A549 (cell line): ENCODE measurements at regions not wholly inside any gene's neighbourhood (a gene's known extent, or its start where the extent isn't known, plus 50 kb on each side); places are given as distances from the start of the nearest gene placed in this dataset.

Experiments
- ATAC-seq, 2 experiments: fragments of 200-7000 bp in 1 of 2; fragments of >200 bp in 1 of 2; cut with Nextera tagmentation in 1 of 2; cut with Tn5 transposase in 1 of 2; 3 replicates each; pipeline versions ENCODE4 v1.8.0 to v1.9.1; 2018 to 2020; ENCODE audit warnings: mild to moderate bottlenecking in 1 of 2, moderate library complexity in 1 of 2
- CTCF ChIA-PET: fragments of 300-600 bp; sonication (Branson Sonifier 250); formaldehyde crosslinking; extraction: SDS; loops from one replicate; lab custom pipeline; 2021; ENCODE audit warnings: antibody characterized with exemption, inconsistent platforms; lab: Yijun Ruan, JAX
- POLR2A ChIA-PET: fragments of 350-600 bp; formaldehyde crosslinking; extraction: SDS; loops from one replicate; lab custom pipeline; 2021; ENCODE audit warnings: antibody characterized with exemption, inconsistent platforms; lab: Yijun Ruan, JAX
- DNase-seq, 2 experiments: peaks; one replicate each; pipeline versions ENCODE4 v3.0.0 to v3.0.0-alpha.2; 2011 to 2016; ENCODE audit warnings: low read depth in 1 of 2, low spot score in 1 of 2
- FAIRE-seq: peaks from 2 replicates; lab custom pipeline; 2011; peaks lifted over from hg19 to GRCh38; lab: Jason Lieb, UNC
- H3K27ac ChIP-seq, 2 experiments: fragments of >200 bp; sonication (Bioruptor Twin); formaldehyde crosslinking; 3 replicates each; pipeline ENCODE4 v1.5.1; 2016 to 2017
- H3K4me1 ChIP-seq: fragments of >200 bp; sonication (Bioruptor Twin); formaldehyde crosslinking; 3 replicates; pipeline ENCODE4 v1.6.1; 2016
- H3K4me2 ChIP-seq: fragments of >200 bp; sonication (Bioruptor Twin); formaldehyde crosslinking; 3 replicates; pipeline ENCODE4 v1.6.1; 2016
- H3K4me3 ChIP-seq: fragments of >200 bp; sonication (Bioruptor Twin); formaldehyde crosslinking; 3 replicates; pipeline ENCODE4 v1.5.1; 2016
- H3K9me3 ChIP-seq: fragments of >200 bp; sonication (Bioruptor Twin); formaldehyde crosslinking; 3 replicates; pipeline ENCODE4 v1.6.1; 2016
- CBX2 ChIP-seq: fragments of 200-600 bp; sonication (generic); IDR thresholded peaks from 2 replicates; pipeline ENCODE4 v1.6.1; 2016; ENCODE audit warnings: low read depth, mild to moderate bottlenecking, borderline replicate concordance
- CEBPB ChIP-seq, 2 experiments: fragments of >200 bp in 1 of 2; sonication (Bioruptor Twin) in 1 of 2; formaldehyde crosslinking in 1 of 2; IDR thresholded peaks; 2 replicates each; pipeline ENCODE4 v1.6.1; 2012 to 2016
- CHD2 ChIP-seq: fragments of 150-350 bp; IDR thresholded peaks from 2 replicates; pipeline ENCODE4 v1.6.1; 2014; ENCODE audit warnings: low read length; ENCODE audit not compliant: partially characterized antibody
- CHD4 ChIP-seq: fragments of 200-600 bp; sonication (generic); IDR thresholded peaks from 2 replicates; pipeline ENCODE4 v1.6.1; 2016; ENCODE audit warnings: antibody characterized with exemption, mild to moderate bottlenecking, borderline replicate concordance
- EHF ChIP-seq: fragments of 250-450 bp; sonication (Bioruptor Pico); IDR thresholded peaks from 2 replicates; pipeline ENCODE4 v1.5.0; 2020; ENCODE audit warnings: mild to moderate bottlenecking
- EP300 ChIP-seq, 2 experiments: fragments of >200 bp; sonication (Bioruptor Twin); formaldehyde crosslinking; IDR thresholded peaks; 2 replicates in 1 of 2; 3 replicates in 1 of 2; pipeline ENCODE4 v1.6.1; 2016 to 2017
- ESRRA ChIP-seq: fragments of 150-350 bp; IDR thresholded peaks from 2 replicates; pipeline ENCODE4 v1.6.1; 2014; ENCODE audit warnings: mild to moderate bottlenecking, low read length, borderline replicate concordance
- FOSB ChIP-seq: fragments of 250-450 bp; sonication (Bioruptor Pico); IDR thresholded peaks from 2 replicates; pipeline ENCODE4 v1.5.0; 2020; ENCODE audit warnings: mild to moderate bottlenecking, moderate library complexity
- HDAC2 ChIP-seq: fragments of 200-600 bp; sonication (generic); IDR thresholded peaks from 2 replicates; pipeline ENCODE4 v1.6.1; 2016
- HOXB13 ChIP-seq: fragments of 250-450 bp; sonication (Bioruptor Pico); IDR thresholded peaks from 2 replicates; pipeline ENCODE4 v1.5.0; 2020; ENCODE audit warnings: low read depth, mild to moderate bottlenecking, moderate library complexity
- MAZ ChIP-seq: fragments of 150-350 bp; IDR thresholded peaks from 2 replicates; pipeline ENCODE4 v1.6.1; 2014; ENCODE audit warnings: antibody characterized with exemption, low read depth, low read length, borderline replicate concordance
- MYC ChIP-seq: IDR thresholded peaks from 2 replicates; pipeline ENCODE4 v1.6.1; 2012; ENCODE audit warnings: mild to moderate bottlenecking, inconsistent platforms, low read length, improper control_type of control experiment, borderline replicate concordance
- NFE2L2 ChIP-seq: fragments of 150-350 bp; conservative IDR thresholded peaks from 2 replicates; pipeline ENCODE4 v1.6.1; 2014; ENCODE audit warnings: low read length
- PBX3 ChIP-seq: IDR thresholded peaks from 2 replicates; pipeline ENCODE4 v1.6.1; 2012
- POLR2A ChIP-seq: IDR thresholded peaks from 2 replicates; pipeline ENCODE4 v1.6.1; 2012; ENCODE audit warnings: mild to moderate bottlenecking, low read length
- POLR2AphosphoS2 ChIP-seq: conservative IDR thresholded peaks from 2 replicates; pipeline ENCODE4 v1.6.1; 2012; ENCODE audit warnings: low read length, improper control_type of control experiment, inconsistent platforms
- RAD21 ChIP-seq, 2 experiments: fragments of >200 bp in 1 of 2; sonication (Bioruptor Twin) in 1 of 2; formaldehyde crosslinking in 1 of 2; IDR thresholded peaks in 1 of 2; conservative IDR thresholded peaks in 1 of 2; 2 replicates in 1 of 2; 3 replicates in 1 of 2; pipeline ENCODE4 v1.6.1; 2012 to 2018; ENCODE audit warnings: inconsistent platforms in 1 of 2
- RARB ChIP-seq: fragments of 250-450 bp; sonication (Bioruptor Pico); IDR thresholded peaks from 2 replicates; pipeline ENCODE4 v1.8.0; 2021; ENCODE audit warnings: mild to moderate bottlenecking, moderate library complexity
- REST ChIP-seq: fragments of 200-600 bp; sonication (generic); IDR thresholded peaks from 2 replicates; pipeline ENCODE4 v1.6.1; 2016; ENCODE audit warnings: antibody characterized with exemption, mild to moderate bottlenecking, moderate library complexity
- RFX5 ChIP-seq: fragments of 450-650 bp; IDR thresholded peaks from 2 replicates; pipeline ENCODE4 v1.7.1; 2014; ENCODE audit warnings: antibody characterized with exemption, mild to moderate bottlenecking, moderate library complexity
- SREBF2 ChIP-seq: fragments of 450-650 bp; IDR thresholded peaks from 2 replicates; pipeline ENCODE4 v1.6.1; 2014; ENCODE audit warnings: mild to moderate bottlenecking, moderate library complexity
- ZSCAN20 ChIP-seq: fragments of 250-450 bp; sonication (Bioruptor Pico); IDR thresholded peaks from 2 replicates; pipeline ENCODE4 v1.8.0; 2022; ENCODE audit warnings: mild to moderate bottlenecking, moderate library complexity
- WGBS: methylation state at CpG from one replicate; pipeline ENCODE4 v1.1.6; 2017; ENCODE audit errors: missing lambda C conversion rate; 5-methylcytosine and 5-hydroxymethylcytosine counted together
- TF ChIP-seq, protein P1 (sequence below): fragments of >200 bp; sonication (Bioruptor Twin); formaldehyde crosslinking; IDR thresholded peaks from 2 replicates; pipeline ENCODE4 v1.6.1; 2016
- TF ChIP-seq, protein P2 (sequence below): IDR thresholded peaks from 2 replicates; pipeline ENCODE4 v1.6.1; 2012; ENCODE audit warnings: low read depth, borderline replicate concordance
- TF ChIP-seq, protein P3 (sequence below): fragments of 450-650 bp; IDR thresholded peaks from 2 replicates; pipeline ENCODE4 v1.6.1; 2014; ENCODE audit warnings: antibody characterized with exemption
- TF ChIP-seq, protein P4 (sequence below): fragments of >200 bp; sonication (Bioruptor Twin); formaldehyde crosslinking; IDR thresholded peaks from 3 replicates; pipeline ENCODE4 v1.6.1; 2016

DNA sequence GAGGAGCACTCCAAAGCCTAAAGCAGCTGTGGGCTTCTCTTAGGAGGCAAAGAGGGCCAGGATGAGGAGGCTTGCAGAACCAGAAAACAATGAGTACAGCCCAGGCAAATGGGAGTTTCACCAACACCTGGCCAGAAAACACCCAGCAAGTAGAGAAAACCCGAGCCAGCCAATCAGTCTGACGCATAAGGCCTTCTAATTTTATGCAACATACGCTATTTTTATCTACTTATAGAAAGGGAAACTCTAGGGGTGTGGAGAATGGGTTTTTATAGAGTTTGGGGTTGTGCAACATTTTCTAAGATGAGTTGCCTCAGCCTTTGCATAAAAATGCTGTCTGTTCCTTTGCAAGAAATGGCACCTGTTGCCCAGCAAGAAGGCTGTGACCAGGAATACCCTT, 529.0 kb upstream of the CDH5 start:
- CTCF ChIA-PET = no interaction called here

DNA sequence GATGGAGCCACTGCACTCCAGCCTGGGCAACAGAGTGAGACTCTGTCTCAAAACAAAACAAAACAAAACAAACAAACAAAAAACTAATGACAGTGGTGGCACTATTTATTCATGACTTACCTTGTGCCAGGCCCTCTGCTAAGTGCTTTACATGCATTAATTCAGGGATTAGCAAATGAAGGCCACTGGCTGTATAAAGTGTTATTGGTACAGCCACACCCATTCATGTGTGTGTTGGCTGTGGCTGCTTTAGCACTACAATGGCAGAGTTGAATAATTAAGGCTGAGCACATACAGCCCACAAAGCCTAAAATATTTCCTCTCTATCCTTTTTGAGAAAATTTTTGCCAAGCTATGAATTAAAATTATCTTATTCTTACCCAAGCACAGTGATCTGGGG, 531.8 kb upstream of the CDH5 start:
- H3K4me2 ChIP-seq = no peak overlapping the region
- FAIRE-seq (no peak), DNase-seq (no peak), ATAC-seq (no peak)
- H3K27ac ChIP-seq = no peak overlapping the region
- POLR2A ChIA-PET = no interaction called here
- H3K9me3 ChIP-seq = no peaks in the 10 kb centered on the region
- no peak for TF ChIP-seq HDAC2
- no peak for TF ChIP-seq CEBPB (IDR thresholded peaks at IDR 0.05)
- no peak for TF ChIP-seq CHD2
- TF ChIP-seq ZSCAN20 = no peak
- TF ChIP-seq, protein P1, sequence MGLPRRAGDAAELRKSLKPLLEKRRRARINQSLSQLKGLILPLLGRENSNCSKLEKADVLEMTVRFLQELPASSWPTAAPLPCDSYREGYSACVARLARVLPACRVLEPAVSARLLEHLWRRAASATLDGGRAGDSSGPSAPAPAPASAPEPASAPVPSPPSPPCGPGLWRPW = no peak
- no peak for TF ChIP-seq NFE2L2
- no peak for TF ChIP-seq EP300 (IDR thresholded peaks at IDR 0.05)
- TF ChIP-seq, protein P2, sequence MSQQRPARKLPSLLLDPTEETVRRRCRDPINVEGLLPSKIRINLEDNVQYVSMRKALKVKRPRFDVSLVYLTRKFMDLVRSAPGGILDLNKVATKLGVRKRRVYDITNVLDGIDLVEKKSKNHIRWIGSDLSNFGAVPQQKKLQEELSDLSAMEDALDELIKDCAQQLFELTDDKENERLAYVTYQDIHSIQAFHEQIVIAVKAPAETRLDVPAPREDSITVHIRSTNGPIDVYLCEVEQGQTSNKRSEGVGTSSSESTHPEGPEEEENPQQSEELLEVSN = no peak
- no peak for TF ChIP-seq MYC
- no peak for TF ChIP-seq RFX5
- no peak for TF ChIP-seq SREBF2
- TF ChIP-seq POLR2A = no peak
- no peak overlapping the region for H3K4me3 ChIP-seq
- H3K4me1 ChIP-seq = no peaks in the 10 kb centered on the region
- CTCF ChIA-PET = no interaction called here

More for the DNA sequence above, 529.0 kb upstream of the CDH5 start:
- POLR2A ChIA-PET = no interaction called here
- H3K4me2 ChIP-seq = no peak overlapping the region
- DNase-seq (no peak), FAIRE-seq (no peak), ATAC-seq (no peak)
- no peaks in the 10 kb centered on the region for H3K4me1 ChIP-seq
- H3K27ac ChIP-seq = no peak overlapping the region
- no peaks in the 10 kb centered on the region for H3K9me3 ChIP-seq
- 3% methylated on average over 3 of the region's 3 CpGs for WGBS
- no peak for TF ChIP-seq FOSB (CRISPR knock-in tag)
- TF ChIP-seq RARB (CRISPR knock-in tag) = no peak
- TF ChIP-seq, protein P3, sequence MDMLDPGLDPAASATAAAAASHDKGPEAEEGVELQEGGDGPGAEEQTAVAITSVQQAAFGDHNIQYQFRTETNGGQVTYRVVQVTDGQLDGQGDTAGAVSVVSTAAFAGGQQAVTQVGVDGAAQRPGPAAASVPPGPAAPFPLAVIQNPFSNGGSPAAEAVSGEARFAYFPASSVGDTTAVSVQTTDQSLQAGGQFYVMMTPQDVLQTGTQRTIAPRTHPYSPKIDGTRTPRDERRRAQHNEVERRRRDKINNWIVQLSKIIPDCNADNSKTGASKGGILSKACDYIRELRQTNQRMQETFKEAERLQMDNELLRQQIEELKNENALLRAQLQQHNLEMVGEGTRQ = no peak
- TF ChIP-seq HOXB13 (CRISPR knock-in tag) = no peak
- no peak for TF ChIP-seq POLR2A
- no peak for TF ChIP-seq CHD4
- no peak for TF ChIP-seq PBX3
- TF ChIP-seq RFX5 = no peak
- no peak for TF ChIP-seq EHF
- no peak for TF ChIP-seq ESRRA
- H3K4me3 ChIP-seq = no peak overlapping the region

GRCh38 chr16:65833171-65833871, 533.2 kb upstream of the CDH5 start:
- TF ChIP-seq CHD2 = no peak
- TF ChIP-seq MAZ = no peak
- TF ChIP-seq RAD21 (conservative IDR thresholded peaks at IDR 0.05 in 1 of 2, IDR thresholded peaks at IDR 0.05 in 1 of 2) = no peak
- no peak for TF ChIP-seq NFE2L2
- no peak for TF ChIP-seq POLR2AphosphoS2
- TF ChIP-seq REST = no peak
- TF ChIP-seq MYC = no peak
- TF ChIP-seq, protein P4, sequence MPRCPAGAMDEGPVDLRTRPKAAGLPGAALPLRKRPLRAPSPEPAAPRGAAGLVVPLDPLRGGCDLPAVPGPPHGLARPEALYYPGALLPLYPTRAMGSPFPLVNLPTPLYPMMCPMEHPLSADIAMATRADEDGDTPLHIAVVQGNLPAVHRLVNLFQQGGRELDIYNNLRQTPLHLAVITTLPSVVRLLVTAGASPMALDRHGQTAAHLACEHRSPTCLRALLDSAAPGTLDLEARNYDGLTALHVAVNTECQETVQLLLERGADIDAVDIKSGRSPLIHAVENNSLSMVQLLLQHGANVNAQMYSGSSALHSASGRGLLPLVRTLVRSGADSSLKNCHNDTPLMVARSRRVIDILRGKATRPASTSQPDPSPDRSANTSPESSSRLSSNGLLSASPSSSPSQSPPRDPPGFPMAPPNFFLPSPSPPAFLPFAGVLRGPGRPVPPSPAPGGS = no peak
- TF ChIP-seq FOSB (CRISPR knock-in tag) = no peak
- no peak for TF ChIP-seq CBX2
- H3K4me2 ChIP-seq = no peak overlapping the region
- H3K27ac ChIP-seq = no peak overlapping the region
- ATAC-seq (no peak), FAIRE-seq (no peak), DNase-seq (no peak)
- POLR2A ChIA-PET = no interaction called here
- no peaks in the 10 kb centered on the region for H3K4me1 ChIP-seq
- CTCF ChIA-PET = interaction anchor here (0.6 to 0.7 kb wide), 2 partner anchors 26 to 1478 kb away, joined by 3 to 4 read pairs; no protein-coding TSS in a partner anchor
- H3K9me3 ChIP-seq = no peaks in the 10 kb centered on the region
- 13% methylated on average over 3 of the region's 4 CpGs for WGBS
- no peak overlapping the region for H3K4me3 ChIP-seq
